Liver (tissue), 3 donors: ENCODE measurements at regions not wholly inside any gene's neighbourhood (a gene's known extent, or its start where the extent isn't known, plus 50 kb on each side); places are given as distances from the start of the nearest gene placed in this dataset.

Experiments used
- EGR1 ChIP-seq, 2 donors: IDR thresholded peaks; 2 replicates each; pipeline ENCODE4 v1.6.1; 2016 to 2018; ENCODE audit warnings: antibody characterized with exemption in 2 of 2, low read depth in 2 of 2
- FOXA1 ChIP-seq: IDR thresholded peaks from 2 replicates; pipeline ENCODE4 v1.6.1; 2016; ENCODE audit warnings: antibody characterized with exemption
- GABPA ChIP-seq, 2 donors: IDR thresholded peaks in 1 of 2; conservative IDR thresholded peaks in 1 of 2; 2 replicates each; pipeline ENCODE4 v1.6.1; 2016; ENCODE audit warnings: antibody characterized with exemption in 2 of 2, mild to moderate bottlenecking in 1 of 2, moderate library complexity in 1 of 2
- HNF4G ChIP-seq: IDR thresholded peaks from 2 replicates; pipeline ENCODE4 v1.6.1; 2016; ENCODE audit warnings: antibody characterized with exemption
- JUND ChIP-seq, 2 donors: IDR thresholded peaks; 2 replicates each; pipeline ENCODE4 v1.6.1; 2016; ENCODE audit warnings: antibody characterized with exemption in 2 of 2
- NR2F2 ChIP-seq: IDR thresholded peaks from 2 replicates; pipeline ENCODE4 v1.6.1; 2016; ENCODE audit warnings: antibody characterized with exemption
- RAD21 ChIP-seq, 2 donors: IDR thresholded peaks; 2 replicates each; pipeline ENCODE4 v1.6.1; 2016; ENCODE audit warnings: antibody characterized with exemption in 2 of 2, mild to moderate bottlenecking in 2 of 2
- RXRA ChIP-seq, 2 donors: IDR thresholded peaks; 2 replicates each; pipeline ENCODE4 v1.6.1; 2017 to 2018; ENCODE audit warnings: antibody characterized with exemption in 2 of 2, mild to moderate bottlenecking in 1 of 2
- TAF1 ChIP-seq: conservative IDR thresholded peaks from 2 replicates; pipeline ENCODE4 v1.6.1; 2016; ENCODE audit warnings: antibody characterized with exemption, mild to moderate bottlenecking
- YY1 ChIP-seq: IDR thresholded peaks from 2 replicates; pipeline ENCODE4 v1.6.1; 2016; ENCODE audit warnings: antibody characterized with exemption, mild to moderate bottlenecking
- TF ChIP-seq, protein P1 (sequence below): fragments of 150-350 bp; IDR thresholded peaks from 2 replicates; pipeline ENCODE4 v1.5.1; 2017; ENCODE audit warnings: improper control_type of control experiment, low read depth, low read length; ENCODE audit not compliant: missing input control
- TF ChIP-seq, protein P2 (sequence below): IDR thresholded peaks from 2 replicates; pipeline ENCODE4 v1.6.1; 2016; ENCODE audit warnings: antibody characterized with exemption, mild to moderate bottlenecking
- TF ChIP-seq, protein P3 (sequence below): IDR thresholded peaks from 2 replicates; pipeline ENCODE4 v1.6.1; 2016; ENCODE audit warnings: antibody characterized with exemption
- TF ChIP-seq, protein P4 (sequence below): IDR thresholded peaks from 2 replicates; pipeline ENCODE4 v1.6.1; 2016; ENCODE audit warnings: antibody characterized with exemption
- donor health status: healthy.
- donor health status: healthy.

DNA sequence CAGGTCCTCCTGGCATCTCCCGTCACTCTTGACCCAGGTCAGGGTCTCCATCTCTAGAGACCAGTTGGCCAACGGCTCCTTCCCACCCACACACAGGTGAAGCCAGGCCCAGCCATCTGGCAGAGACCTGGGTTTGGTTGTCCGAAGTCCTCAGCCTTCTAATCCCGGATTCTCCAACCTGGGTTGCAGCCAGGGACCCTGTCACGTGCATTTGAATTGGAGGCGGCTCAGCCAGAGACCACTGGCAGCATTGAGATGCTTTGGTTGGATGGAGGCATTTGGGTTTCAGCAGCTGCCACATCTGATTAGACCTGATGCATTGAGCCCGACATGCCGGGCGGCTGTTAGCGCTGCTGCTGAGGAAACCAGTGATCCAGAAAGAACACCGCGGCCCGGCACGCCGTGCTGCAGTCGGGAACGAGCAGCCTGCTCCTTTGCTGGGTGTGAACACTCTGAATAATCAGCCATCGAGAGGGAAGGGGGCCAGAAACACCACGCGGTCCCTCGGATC is 163.2 kb downstream of the BRD1 start:
- no peak for TF ChIP-seq GABPA (IDR thresholded peaks at IDR 0.05 in 1 of 2, conservative IDR thresholded peaks at IDR 0.05 in 1 of 2)
- no peak for TF ChIP-seq JUND (IDR thresholded peaks at IDR 0.05)
- TF ChIP-seq NR2F2, result no peak
- TF ChIP-seq RXRA (IDR thresholded peaks at IDR 0.05), result no peak
- TF ChIP-seq, protein P1, sequence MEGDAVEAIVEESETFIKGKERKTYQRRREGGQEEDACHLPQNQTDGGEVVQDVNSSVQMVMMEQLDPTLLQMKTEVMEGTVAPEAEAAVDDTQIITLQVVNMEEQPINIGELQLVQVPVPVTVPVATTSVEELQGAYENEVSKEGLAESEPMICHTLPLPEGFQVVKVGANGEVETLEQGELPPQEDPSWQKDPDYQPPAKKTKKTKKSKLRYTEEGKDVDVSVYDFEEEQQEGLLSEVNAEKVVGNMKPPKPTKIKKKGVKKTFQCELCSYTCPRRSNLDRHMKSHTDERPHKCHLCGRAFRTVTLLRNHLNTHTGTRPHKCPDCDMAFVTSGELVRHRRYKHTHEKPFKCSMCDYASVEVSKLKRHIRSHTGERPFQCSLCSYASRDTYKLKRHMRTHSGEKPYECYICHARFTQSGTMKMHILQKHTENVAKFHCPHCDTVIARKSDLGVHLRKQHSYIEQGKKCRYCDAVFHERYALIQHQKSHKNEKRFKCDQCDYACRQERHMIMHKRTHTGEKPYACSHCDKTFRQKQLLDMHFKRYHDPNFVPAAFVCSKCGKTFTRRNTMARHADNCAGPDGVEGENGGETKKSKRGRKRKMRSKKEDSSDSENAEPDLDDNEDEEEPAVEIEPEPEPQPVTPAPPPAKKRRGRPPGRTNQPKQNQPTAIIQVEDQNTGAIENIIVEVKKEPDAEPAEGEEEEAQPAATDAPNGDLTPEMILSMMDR, result no peak
- no peak for TF ChIP-seq EGR1 (IDR thresholded peaks at IDR 0.05; ENCODE audit: low read depth in 2 of 2)
- TF ChIP-seq YY1, result no peak
- TF ChIP-seq, protein P2, sequence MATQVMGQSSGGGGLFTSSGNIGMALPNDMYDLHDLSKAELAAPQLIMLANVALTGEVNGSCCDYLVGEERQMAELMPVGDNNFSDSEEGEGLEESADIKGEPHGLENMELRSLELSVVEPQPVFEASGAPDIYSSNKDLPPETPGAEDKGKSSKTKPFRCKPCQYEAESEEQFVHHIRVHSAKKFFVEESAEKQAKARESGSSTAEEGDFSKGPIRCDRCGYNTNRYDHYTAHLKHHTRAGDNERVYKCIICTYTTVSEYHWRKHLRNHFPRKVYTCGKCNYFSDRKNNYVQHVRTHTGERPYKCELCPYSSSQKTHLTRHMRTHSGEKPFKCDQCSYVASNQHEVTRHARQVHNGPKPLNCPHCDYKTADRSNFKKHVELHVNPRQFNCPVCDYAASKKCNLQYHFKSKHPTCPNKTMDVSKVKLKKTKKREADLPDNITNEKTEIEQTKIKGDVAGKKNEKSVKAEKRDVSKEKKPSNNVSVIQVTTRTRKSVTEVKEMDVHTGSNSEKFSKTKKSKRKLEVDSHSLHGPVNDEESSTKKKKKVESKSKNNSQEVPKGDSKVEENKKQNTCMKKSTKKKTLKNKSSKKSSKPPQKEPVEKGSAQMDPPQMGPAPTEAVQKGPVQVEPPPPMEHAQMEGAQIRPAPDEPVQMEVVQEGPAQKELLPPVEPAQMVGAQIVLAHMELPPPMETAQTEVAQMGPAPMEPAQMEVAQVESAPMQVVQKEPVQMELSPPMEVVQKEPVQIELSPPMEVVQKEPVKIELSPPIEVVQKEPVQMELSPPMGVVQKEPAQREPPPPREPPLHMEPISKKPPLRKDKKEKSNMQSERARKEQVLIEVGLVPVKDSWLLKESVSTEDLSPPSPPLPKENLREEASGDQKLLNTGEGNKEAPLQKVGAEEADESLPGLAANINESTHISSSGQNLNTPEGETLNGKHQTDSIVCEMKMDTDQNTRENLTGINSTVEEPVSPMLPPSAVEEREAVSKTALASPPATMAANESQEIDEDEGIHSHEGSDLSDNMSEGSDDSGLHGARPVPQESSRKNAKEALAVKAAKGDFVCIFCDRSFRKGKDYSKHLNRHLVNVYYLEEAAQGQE, result no peak
- TF ChIP-seq, protein P3, sequence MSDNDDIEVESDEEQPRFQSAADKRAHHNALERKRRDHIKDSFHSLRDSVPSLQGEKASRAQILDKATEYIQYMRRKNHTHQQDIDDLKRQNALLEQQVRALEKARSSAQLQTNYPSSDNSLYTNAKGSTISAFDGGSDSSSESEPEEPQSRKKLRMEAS, result no peak
- no peak for TF ChIP-seq HNF4G
- TF ChIP-seq, protein P4, sequence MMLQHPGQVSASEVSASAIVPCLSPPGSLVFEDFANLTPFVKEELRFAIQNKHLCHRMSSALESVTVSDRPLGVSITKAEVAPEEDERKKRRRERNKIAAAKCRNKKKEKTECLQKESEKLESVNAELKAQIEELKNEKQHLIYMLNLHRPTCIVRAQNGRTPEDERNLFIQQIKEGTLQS, result no peak
- TF ChIP-seq TAF1, result no peak
- no peak for TF ChIP-seq RAD21 (IDR thresholded peaks at IDR 0.05)
- no peak for TF ChIP-seq FOXA1
